Keratinocyte (primary cell): ENCODE measurements at regions not wholly inside any gene's neighbourhood (a gene's known extent, or its start where the extent isn't known, plus 50 kb on each side); places are given as distances from the start of the nearest gene placed in this dataset.

Source experiments
- DNase-seq: peaks from one replicate; pipeline ENCODE4 v3.0.0-alpha.2; 2011; ENCODE audit warnings: low read depth, missing footprints, low spot score
- FAIRE-seq: peaks from 2 replicates; lab custom pipeline; 2011; peaks lifted over from hg19 to GRCh38; lab: Jason Lieb, UNC
- H2AFZ ChIP-seq: 2 replicates; pipeline ENCODE4 v1.6.0; 2012; ENCODE audit warnings: low read length, control low read depth, inconsistent platforms; ENCODE audit not compliant: control insufficient read depth
- H3K27ac ChIP-seq: 2 replicates; pipeline ENCODE4 v1.5.1; 2011; ENCODE audit warnings: low read length; ENCODE audit not compliant: control insufficient read depth, insufficient read depth
- H3K27me3 ChIP-seq: 3 replicates; pipeline ENCODE4 v1.6.0; 2011; ENCODE audit warnings: low read length; ENCODE audit not compliant: control insufficient read depth, insufficient read depth; ENCODE audit errors: extremely low read depth
- H3K36me3 ChIP-seq, 2 experiments: 2 replicates in 1 of 2; 3 replicates in 1 of 2; pipeline ENCODE4 v1.5.1; 2011; ENCODE audit warnings: low read length in 2 of 2, mild to moderate bottlenecking in 1 of 2; ENCODE audit not compliant: control insufficient read depth in 2 of 2, insufficient read depth in 2 of 2; ENCODE audit errors: extremely low read depth in 1 of 2
- H3K4me1 ChIP-seq: 3 replicates; pipeline ENCODE4 v1.5.1; 2011; ENCODE audit warnings: low read length; ENCODE audit not compliant: control insufficient read depth, insufficient read depth; ENCODE audit errors: extremely low read depth
- H3K4me2 ChIP-seq: 3 replicates; pipeline ENCODE4 v1.6.0; 2011; ENCODE audit warnings: low read depth, low read length; ENCODE audit not compliant: control insufficient read depth, insufficient read depth; ENCODE audit errors: extremely low read depth
- H3K4me3 ChIP-seq, 3 experiments: fragments of 200-600 bp in 1 of 3; sonication (generic) in 1 of 3; 2 replicates in 2 of 3; 3 replicates in 1 of 3; pipeline ENCODE4 v1.5.1; 2011 to 2016; ENCODE audit warnings: low read length in 3 of 3, mild to moderate bottlenecking in 3 of 3, control low read depth in 2 of 3, inconsistent platforms in 1 of 3, low read depth in 1 of 3, mixed read lengths in 1 of 3, mixed run types in 1 of 3, moderate library complexity in 1 of 3; ENCODE audit not compliant: control insufficient read depth in 2 of 3, insufficient read depth in 2 of 3; ENCODE audit errors: extremely low read depth in 1 of 3
- H3K79me2 ChIP-seq: 2 replicates; pipeline ENCODE4 v1.6.0; 2012; ENCODE audit warnings: low read length; ENCODE audit not compliant: control insufficient read depth, insufficient read depth
- H3K9ac ChIP-seq: 3 replicates; pipeline ENCODE4 v1.6.0; 2011; ENCODE audit warnings: low read length; ENCODE audit not compliant: control insufficient read depth, insufficient read depth; ENCODE audit errors: extremely low read depth
- H3K9me1 ChIP-seq: 3 replicates; pipeline ENCODE4 v1.6.0; 2011; ENCODE audit warnings: low read length; ENCODE audit not compliant: control insufficient read depth, insufficient read depth; ENCODE audit errors: extremely low read depth
- H3K9me3 ChIP-seq: 2 replicates; pipeline ENCODE4 v1.5.1; 2012; ENCODE audit warnings: low read depth, low read length; ENCODE audit not compliant: control insufficient read depth
- H4K20me1 ChIP-seq: 3 replicates; pipeline ENCODE4 v1.6.0; 2011; ENCODE audit warnings: low read length; ENCODE audit not compliant: control insufficient read depth, insufficient read depth; ENCODE audit errors: extremely low read depth
- CTCF ChIP-seq, 3 experiments: IDR thresholded peaks in 1 of 3; conservative IDR thresholded peaks in 1 of 3; optimal IDR thresholded peaks in 1 of 3; 2 replicates in 2 of 3; 3 replicates in 1 of 3; pipeline versions ENCODE3 to v1.5.1; 2011; ENCODE audit warnings: low read length in 3 of 3, mild to moderate bottlenecking in 3 of 3, moderate library complexity in 2 of 3, control low read depth in 1 of 3, inconsistent platforms in 1 of 3; ENCODE audit not compliant: insufficient read depth in 2 of 3; ENCODE audit errors: extremely low read depth in 1 of 3
- EZH2 ChIP-seq: IDR thresholded peaks from one replicate; pipeline ENCODE4 v1.6.1; 2012; ENCODE audit warnings: inconsistent platforms, mild to moderate bottlenecking, low read length, moderate library complexity
- dilution Hi-C: fragments of 300-500 bp; cut with MboI; formaldehyde crosslinking; loops from one replicate; pipeline ENCODE4 v1.7.0; 2020; ENCODE audit warnings: low sequenced_read_pairs; ENCODE audit not compliant: extremely low pct_ligation_motif_present

GRCh38 chr14:71410578-71411284 lies 503.5 kb downstream of the PCNX1 start:
- Histone ChIP-seq H3K4me3 (no peak overlapping the region), H3K4me1 (peaks cover 20% of the 10 kb centered on the region), H3K9ac (no peak overlapping the region), H3K9me3 (no peaks in the 10 kb centered on the region), H4K20me1 (no peaks in the 10 kb centered on the region), H3K27me3 (no peaks in the 10 kb centered on the region), H3K4me2 (no peak overlapping the region), H2AFZ (no peak overlapping the region), H3K27ac (no peak overlapping the region), H3K36me3 (peaks cover 0 to 3% of the 10 kb centered on the region in 2 experiments), H3K79me2 (peaks cover 20% of the 10 kb centered on the region), H3K9me1 (no peaks in the 10 kb centered on the region)
- DNase-seq (no peak), FAIRE-seq (no peak)
- no peak for TF ChIP-seq CTCF (optimal IDR thresholded peaks at IDR 0.05 in 1 of 3, IDR thresholded peaks at IDR 0.05 in 1 of 3, conservative IDR thresholded peaks at IDR 0.05 in 1 of 3; ENCODE audit: extremely low read depth in 1 of 3, insufficient read depth in 2 of 3, low read length in 3 of 3)
- TF ChIP-seq EZH2, result no peak
- dilution Hi-C loops, result no loop called here

- no peak for FAIRE-seq
- H3K4me2 ChIP-seq, result no peak overlapping the region
- H3K4me3 ChIP-seq, result no peak overlapping the region
Observed at GRCh38 chr14:71411285-71411595, 504.0 kb downstream of the PCNX1 start.

More at GRCh38 chr14:71411285-71411595, 504.0 kb downstream of the PCNX1 start:
- Histone ChIP-seq H4K20me1 (no peaks in the 10 kb centered on the region), H3K79me2 (peaks cover 20% of the 10 kb centered on the region), H3K4me1 (peaks cover 25% of the 10 kb centered on the region), H3K9me3 (no peaks in the 10 kb centered on the region), H3K9me1 (no peaks in the 10 kb centered on the region), H3K27me3 (no peaks in the 10 kb centered on the region), H2AFZ (no peak overlapping the region), H3K9ac (no peak overlapping the region), H3K36me3 (peaks cover 0 to 3% of the 10 kb centered on the region in 2 experiments), H3K27ac (no peak overlapping the region)
- dilution Hi-C loops, result no loop called here
- DNase-seq, result no peak
- no peak for TF ChIP-seq EZH2
- TF ChIP-seq CTCF (optimal IDR thresholded peaks at IDR 0.05 in 1 of 3, IDR thresholded peaks at IDR 0.05 in 1 of 3, conservative IDR thresholded peaks at IDR 0.05 in 1 of 3; ENCODE audit: extremely low read depth in 1 of 3, insufficient read depth in 2 of 3, low read length in 3 of 3), result no peak
